ENCODE measurements at regions not wholly inside any gene's neighbourhood (a gene's known extent, or its start where the extent isn't known, plus 50 kb on each side); places are given as distances from the start of the nearest gene placed in this dataset.

GRCh38 chr10:88136712-88137111, 273.3 kb downstream of the PTEN start:
- no peak for DNase-seq

GRCh38 chr10:88138319-88138848, 275.0 kb downstream of the PTEN start:
- no peak for DNase-seq

GRCh38 chr10:88147000-88147798, 283.8 kb downstream of the PTEN start:
- DNase-seq, result no peak

GRCh38 chr10:88149906-88150305, 286.5 kb downstream of the PTEN start:
- no peak for DNase-seq

- no peak for DNase-seq
Measured at GRCh38 chr10:88150339-88150738, 286.9 kb downstream of the PTEN start.

GRCh38 chr10:88152728-88153133, 289.3 kb downstream of the PTEN start:
- peak; percentile 75 for DNase-seq

GRCh38 chr10:88154596-88155250, 291.3 kb downstream of the PTEN start:
- DNase-seq, result no peak

GRCh38 chr10:88156341-88156740, 292.9 kb downstream of the PTEN start:
- no peak for DNase-seq

GRCh38 chr10:88157981-88158465, 294.6 kb downstream of the PTEN start:
- no peak for DNase-seq

- DNase-seq, result no peak
Measured at GRCh38 chr10:88158526-88159122, 295.2 kb downstream of the PTEN start.

GRCh38 chr10:88159127-88159829, 295.9 kb downstream of the PTEN start:
- no peak for DNase-seq

- no peak for DNase-seq
Measured at GRCh38 chr10:88161070-88161469, 297.6 kb downstream of the PTEN start.

GRCh38 chr10:88161756-88162155, 298.3 kb downstream of the PTEN start:
- DNase-seq, result no peak

- DNase-seq, result no peak
Measured at GRCh38 chr10:88162852-88163251, 299.4 kb downstream of the PTEN start.

GRCh38 chr10:88163572-88163971, 300.1 kb downstream of the PTEN start:
- DNase-seq, result no peak

- no peak for DNase-seq
Measured at GRCh38 chr10:88164471-88164870, 301.0 kb downstream of the PTEN start.

- no peak for DNase-seq
Measured at GRCh38 chr10:88165849-88166271, 302.4 kb downstream of the PTEN start.

- DNase-seq, result no peak
Measured at GRCh38 chr10:88168171-88169036, 305.0 kb downstream of the PTEN start.

GRCh38 chr10:88169037-88169319, 305.6 kb downstream of the PTEN start:
- no peak for DNase-seq

GRCh38 chr10:88170628-88171027, 307.2 kb downstream of the PTEN start:
- no peak for DNase-seq

GRCh38 chr10:88172159-88172558, 308.7 kb downstream of the PTEN start:
- no peak for DNase-seq

- DNase-seq, result no peak
Measured at GRCh38 chr10:88174391-88174790, 311.0 kb downstream of the PTEN start.

Data from stimulated activated CD4-positive, alpha-beta T cell treated with anti-CD3 and anti-CD28 coated beads, Interleukin-1b, Interleukin-23, amount 100 ng/mL, for 48 hours (primary cell).